Neural cell (in vitro differentiated cells): ENCODE measurements at regions not wholly inside any gene's neighbourhood (a gene's known extent, or its start where the extent isn't known, plus 50 kb on each side); places are given as distances from the start of the nearest gene placed in this dataset.

Experiments used
- H2AFZ ChIP-seq: fragments of 200-600, 300-800 bp; sonication (generic), shearing (Covaris generic); 2 replicates; pipeline ENCODE4 v1.6.0; 2014; ENCODE audit warnings: low read depth, mild to moderate bottlenecking, antibody characterized with exemption, low read length, moderate library complexity
- H3F3A ChIP-seq: fragments of 200-600 bp; shearing (Covaris generic); 2 replicates; pipeline ENCODE4 v1.6.1; 2016; ENCODE audit warnings: mild to moderate bottlenecking, moderate library complexity, mixed read lengths, antibody characterized with exemption, low read length; ENCODE audit not compliant: insufficient read depth, poor library complexity, severe bottlenecking
- H3K27ac ChIP-seq: fragments of 200-600, 300-800 bp; sonication (generic), shearing (Covaris generic); 2 replicates; pipeline ENCODE4 v1.5.1; 2014; ENCODE audit warnings: mild to moderate bottlenecking, low read length, moderate library complexity
- H3K27me3 ChIP-seq: fragments of 300-800, 200-600 bp; sonication (generic), shearing (Covaris generic); 2 replicates; pipeline ENCODE4 v1.6.0; 2014; ENCODE audit warnings: mild to moderate bottlenecking, low read depth, low read length, moderate library complexity; ENCODE audit not compliant: insufficient read depth
- H3K36me3 ChIP-seq: fragments of 300-800, 200-600 bp; sonication (generic), shearing (Covaris generic); 2 replicates; pipeline ENCODE4 v1.5.1; 2014; ENCODE audit warnings: mild to moderate bottlenecking, antibody characterized with exemption, low read length, moderate library complexity; ENCODE audit not compliant: insufficient read depth
- H3K4me2 ChIP-seq: fragments of 300-800, 200-600 bp; sonication (generic), shearing (Covaris generic); 2 replicates; pipeline ENCODE4 v1.6.0; 2014; ENCODE audit warnings: mild to moderate bottlenecking, low read length
- H3K4me3 ChIP-seq: fragments of 300-800, 200-600 bp; sonication (generic), shearing (Covaris generic); 2 replicates; pipeline ENCODE4 v1.5.1; 2014; ENCODE audit warnings: mild to moderate bottlenecking, low read length, moderate library complexity
- H3K79me2 ChIP-seq: fragments of 200-600 bp; shearing (Covaris generic); replicated peaks from 2 replicates; pipeline ENCODE4 v1.6.0; 2014; ENCODE audit warnings: mild to moderate bottlenecking, low read length, moderate library complexity; ENCODE audit not compliant: insufficient read depth
- H3K9ac ChIP-seq: fragments of 300-800, 200-600 bp; sonication (generic), shearing (Covaris generic); 2 replicates; pipeline ENCODE4 v1.6.1; 2016; ENCODE audit warnings: mild to moderate bottlenecking, low read length, mixed read lengths
- H3K9me2 ChIP-seq: fragments of 200-600 bp; shearing (Covaris generic); 2 replicates; pipeline ENCODE4 v1.6.1; 2016; ENCODE audit warnings: mild to moderate bottlenecking, low read length, mixed read lengths; ENCODE audit not compliant: insufficient read depth
- H3K9me3 ChIP-seq: fragments of 200-600, 300-800 bp; sonication (generic), shearing (Covaris generic); 2 replicates; pipeline ENCODE4 v1.6.1; 2016; ENCODE audit warnings: mild to moderate bottlenecking, mixed run types, low read length, moderate library complexity, mixed read lengths
- H4K20me1 ChIP-seq: fragments of 200-600 bp; shearing (Covaris generic); 2 replicates; pipeline ENCODE4 v1.6.1; 2016; ENCODE audit warnings: mild to moderate bottlenecking, mixed run types; ENCODE audit not compliant: insufficient read depth
- CTCF ChIP-seq: fragments of 450-650 bp; IDR thresholded peaks from 2 replicates; pipeline ENCODE4 v1.5.1; 2014; ENCODE audit warnings: antibody characterized with exemption, mild to moderate bottlenecking, moderate library complexity; ENCODE audit not compliant: poor library complexity, severe bottlenecking
- EP300 ChIP-seq: fragments of 450-650 bp; conservative IDR thresholded peaks from 2 replicates; pipeline ENCODE4 v1.6.1; 2014; ENCODE audit warnings: antibody characterized with exemption, mild to moderate bottlenecking, moderate library complexity; ENCODE audit not compliant: poor library complexity, severe bottlenecking
- EZH2 ChIP-seq: fragments of 200-600, 300-800 bp; shearing (Covaris generic), sonication (generic); IDR thresholded peaks from 2 replicates; pipeline ENCODE4 v1.6.1; 2014; ENCODE audit warnings: antibody characterized with exemption, low read length, borderline replicate concordance, mild to moderate bottlenecking; ENCODE audit not compliant: insufficient read depth, poor library complexity, severe bottlenecking
- MXI1 ChIP-seq: fragments of 450-650 bp; conservative IDR thresholded peaks from 2 replicates; pipeline ENCODE4 v1.6.1; 2014; ENCODE audit warnings: antibody characterized with exemption, mild to moderate bottlenecking; ENCODE audit not compliant: poor library complexity, severe bottlenecking
- POLR2AphosphoS5 ChIP-seq: IDR thresholded peaks from 2 replicates; pipeline ENCODE4 v1.6.1; 2012
- RAD21 ChIP-seq: fragments of 450-650 bp; conservative IDR thresholded peaks from 2 replicates; pipeline ENCODE4 v1.6.1; 2014; ENCODE audit warnings: antibody characterized with exemption, mild to moderate bottlenecking, moderate library complexity
- REST ChIP-seq: IDR thresholded peaks from 2 replicates; pipeline ENCODE4 v1.6.1; 2012; ENCODE audit warnings: borderline replicate concordance
- SMC3 ChIP-seq: fragments of 450-650 bp; conservative IDR thresholded peaks from 2 replicates; pipeline ENCODE4 v1.6.1; 2014; ENCODE audit warnings: antibody characterized with exemption, mild to moderate bottlenecking, moderate library complexity; ENCODE audit not compliant: poor library complexity
- TAF1 ChIP-seq: IDR thresholded peaks from 2 replicates; pipeline ENCODE4 v1.6.1; 2012; ENCODE audit warnings: low read depth

- H4K20me1 ChIP-seq = no peaks in the 10 kb centered on the region
- no peaks in the 10 kb centered on the region for H3F3A ChIP-seq
- no peaks in the 10 kb centered on the region for H3K79me2 ChIP-seq
- no peak for TF ChIP-seq CTCF
- no peak for TF ChIP-seq RAD21
- no peak for TF ChIP-seq POLR2AphosphoS5
- no peak for TF ChIP-seq TAF1
- no peak for TF ChIP-seq MXI1
- TF ChIP-seq EP300 = no peak
- TF ChIP-seq EZH2 = no peak
- TF ChIP-seq REST = no peak
- no peak for TF ChIP-seq SMC3
- no peaks in the 10 kb centered on the region for H3K36me3 ChIP-seq
- no peaks in the 10 kb centered on the region for H3K9me3 ChIP-seq
- H3K4me3 ChIP-seq = no peak overlapping the region
- no peak overlapping the region for H2AFZ ChIP-seq
- no peak overlapping the region for H3K27ac ChIP-seq
- H3K9me2 ChIP-seq = no peaks in the 10 kb centered on the region
- no peak overlapping the region for H3K4me2 ChIP-seq
- no peak overlapping the region for H3K9ac ChIP-seq
- H3K27me3 ChIP-seq = no peaks in the 10 kb centered on the region
Measured at GRCh38 chr6:134797400-134798113, 152.3 kb downstream of the ALDH8A1 start.

GRCh38 chr6:134795691-134796090 is 154.2 kb downstream of the ALDH8A1 start:
- no peak overlapping the region for H3K9ac ChIP-seq
- no peaks in the 10 kb centered on the region for H4K20me1 ChIP-seq
- no peaks in the 10 kb centered on the region for H3F3A ChIP-seq
- no peaks in the 10 kb centered on the region for H3K9me2 ChIP-seq
- H3K27me3 ChIP-seq = no peaks in the 10 kb centered on the region
- TF ChIP-seq TAF1 (no peak), RAD21 (no peak), MXI1 (no peak), CTCF (no peak), EP300 (no peak), EZH2 (no peak)
- H3K27ac ChIP-seq = no peak overlapping the region
- H3K36me3 ChIP-seq = no peaks in the 10 kb centered on the region
- no peak overlapping the region for H3K4me2 ChIP-seq
- H2AFZ ChIP-seq = no peak overlapping the region
- no peak overlapping the region for H3K4me3 ChIP-seq
- no peaks in the 10 kb centered on the region for H3K79me2 ChIP-seq
- no peaks in the 10 kb centered on the region for H3K9me3 ChIP-seq
